ENCODE measurements at regions not wholly inside any gene's neighbourhood (a gene's known extent, or its start where the extent isn't known, plus 50 kb on each side); places are given as distances from the start of the nearest gene placed in this dataset.

GRCh38 chr12:93981411-93981810, 167.0 kb upstream of the PLXNC1 start:
- TF ChIP-seq CTCF (IDR thresholded peaks at IDR 0.05): no peak
- TF ChIP-seq POLR2A (IDR thresholded peaks at IDR 0.05): no peak

Measured in esophagus squamous epithelium (tissue), 4 donors.